DND-41 (cell line): ENCODE measurements at regions not wholly inside any gene's neighbourhood (a gene's known extent, or its start where the extent isn't known, plus 50 kb on each side); places are given as distances from the start of the nearest gene placed in this dataset.
"Not testable (repeated sequence)": the region's sequence is repeated elsewhere in the genome, so short reads cannot be mapped to it uniquely, and the experiment has no call there.

Experiments used
- EZH2 ChIP-seq: IDR thresholded peaks from 3 replicates; pipeline ENCODE4 v1.6.1; 2012; ENCODE audit warnings: borderline replicate concordance, low read depth, mild to moderate bottlenecking, moderate library complexity, low read length, inconsistent platforms; ENCODE audit not compliant: severe bottlenecking
- TF ChIP-seq, protein P1 (sequence below): IDR thresholded peaks from 2 replicates; pipeline ENCODE4 v1.5.1; 2012; ENCODE audit warnings: borderline replicate concordance, low read length, moderate library complexity, mild to moderate bottlenecking; ENCODE audit not compliant: poor library complexity, severe bottlenecking; ENCODE audit errors: extremely low read depth

DNA sequence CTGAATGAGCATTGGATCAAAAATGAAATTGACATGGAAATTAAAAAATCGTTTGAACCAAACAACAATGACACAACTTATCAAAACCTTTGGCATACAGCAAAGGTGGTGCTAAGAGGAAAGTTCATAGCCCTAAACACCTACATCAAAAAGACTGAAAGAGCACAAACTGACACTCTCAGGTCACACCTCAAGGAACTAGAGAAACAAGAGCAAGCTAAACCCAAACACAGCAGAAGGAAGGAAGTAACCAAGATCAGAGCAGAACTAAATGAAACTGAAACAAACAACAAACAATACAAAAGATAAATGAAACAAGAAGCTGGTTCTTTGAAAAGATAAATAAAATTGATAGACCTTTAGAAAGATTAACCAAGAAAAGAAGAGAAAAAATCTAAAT, 118.3 kb downstream of the F11 start:
- TF ChIP-seq, protein P1, sequence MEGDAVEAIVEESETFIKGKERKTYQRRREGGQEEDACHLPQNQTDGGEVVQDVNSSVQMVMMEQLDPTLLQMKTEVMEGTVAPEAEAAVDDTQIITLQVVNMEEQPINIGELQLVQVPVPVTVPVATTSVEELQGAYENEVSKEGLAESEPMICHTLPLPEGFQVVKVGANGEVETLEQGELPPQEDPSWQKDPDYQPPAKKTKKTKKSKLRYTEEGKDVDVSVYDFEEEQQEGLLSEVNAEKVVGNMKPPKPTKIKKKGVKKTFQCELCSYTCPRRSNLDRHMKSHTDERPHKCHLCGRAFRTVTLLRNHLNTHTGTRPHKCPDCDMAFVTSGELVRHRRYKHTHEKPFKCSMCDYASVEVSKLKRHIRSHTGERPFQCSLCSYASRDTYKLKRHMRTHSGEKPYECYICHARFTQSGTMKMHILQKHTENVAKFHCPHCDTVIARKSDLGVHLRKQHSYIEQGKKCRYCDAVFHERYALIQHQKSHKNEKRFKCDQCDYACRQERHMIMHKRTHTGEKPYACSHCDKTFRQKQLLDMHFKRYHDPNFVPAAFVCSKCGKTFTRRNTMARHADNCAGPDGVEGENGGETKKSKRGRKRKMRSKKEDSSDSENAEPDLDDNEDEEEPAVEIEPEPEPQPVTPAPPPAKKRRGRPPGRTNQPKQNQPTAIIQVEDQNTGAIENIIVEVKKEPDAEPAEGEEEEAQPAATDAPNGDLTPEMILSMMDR, result not testable (repeated sequence)
- TF ChIP-seq EZH2, result not testable (repeated sequence)
